MM.1S (cell line): ENCODE measurements at regions not wholly inside any gene's neighbourhood (a gene's known extent, or its start where the extent isn't known, plus 50 kb on each side); places are given as distances from the start of the nearest gene placed in this dataset.

Source experiments
- DNase-seq: peaks from one replicate; pipeline ENCODE4 v3.0.0-alpha.2; 2015
- H2AFZ ChIP-seq: fragments of 300-600 bp; sonication (generic); 2 replicates; pipeline ENCODE4 v1.6.0; 2016; ENCODE audit warnings: antibody characterized with exemption, low read length
- H3F3A ChIP-seq: fragments of 300-600 bp; sonication (generic); 2 replicates; pipeline ENCODE4 v1.6.1; 2016; ENCODE audit warnings: mild to moderate bottlenecking, antibody characterized with exemption, low read length, moderate library complexity, mixed read lengths; ENCODE audit not compliant: insufficient read depth
- H3K27ac ChIP-seq: fragments of 300-600 bp; sonication (generic); 2 replicates; pipeline ENCODE4 v1.5.1; 2016; ENCODE audit warnings: mild to moderate bottlenecking, low read length
- H3K27me3 ChIP-seq: fragments of 300-600 bp; sonication (generic); replicated peaks from 2 replicates; pipeline ENCODE4 v1.6.0; 2016; ENCODE audit warnings: low read length; ENCODE audit not compliant: insufficient read depth
- H3K36me3 ChIP-seq: fragments of 300-600 bp; sonication (generic); replicated peaks from 2 replicates; pipeline ENCODE4 v1.6.1; 2016; ENCODE audit warnings: mild to moderate bottlenecking, low read length, mixed read lengths; ENCODE audit not compliant: insufficient read depth
- H3K4me1 ChIP-seq: fragments of 300-600 bp; sonication (generic); 2 replicates; pipeline ENCODE4 v1.6.1; 2016; ENCODE audit warnings: low read length, mixed read lengths
- H3K4me2 ChIP-seq: fragments of 300-600 bp; sonication (generic); 2 replicates; pipeline ENCODE4 v1.6.0; 2016; ENCODE audit warnings: low read depth, low read length
- H3K4me3 ChIP-seq: fragments of 300-600 bp; sonication (generic); 2 replicates; pipeline ENCODE4 v1.5.1; 2016; ENCODE audit warnings: low read length, mixed read lengths
- H3K79me2 ChIP-seq: fragments of 300-600 bp; sonication (generic); 2 replicates; pipeline ENCODE4 v1.6.1; 2016; ENCODE audit warnings: mixed run types, low read length, mixed read lengths
- H3K9ac ChIP-seq: fragments of 300-600 bp; sonication (generic); 2 replicates; pipeline ENCODE4 v1.6.1; 2016; ENCODE audit warnings: low read length, mixed read lengths
- H3K9me2 ChIP-seq: fragments of 300-600 bp; sonication (generic); replicated peaks from 2 replicates; pipeline ENCODE4 v1.6.1; 2016; ENCODE audit warnings: mild to moderate bottlenecking, low read length, mixed read lengths; ENCODE audit not compliant: insufficient read depth
- H3K9me3 ChIP-seq: fragments of 300-600 bp; sonication (generic); replicated peaks from 2 replicates; pipeline ENCODE4 v1.6.1; 2016; ENCODE audit warnings: mild to moderate bottlenecking, low read length, mixed read lengths; ENCODE audit not compliant: insufficient read depth
- H4K20me1 ChIP-seq: fragments of 300-600 bp; sonication (generic); 2 replicates; pipeline ENCODE4 v1.6.1; 2016; ENCODE audit warnings: mild to moderate bottlenecking, low read length, moderate library complexity, mixed read lengths; ENCODE audit not compliant: insufficient read depth
- EZH2 ChIP-seq: fragments of 300-600 bp; sonication (generic); optimal IDR thresholded peaks from 2 replicates; pipeline ENCODE3; 2017; ENCODE audit warnings: low read depth, mild to moderate bottlenecking, antibody characterized with exemption, low read length, mixed read lengths
- EZH2phosphoT487 ChIP-seq: fragments of 300-600 bp; sonication (generic); IDR thresholded peaks from 2 replicates; pipeline ENCODE4 v1.6.1; 2018; ENCODE audit warnings: antibody characterized with exemption, low read length
- TF ChIP-seq, protein P1 (sequence below): fragments of 300-600 bp; sonication (generic); IDR thresholded peaks from 2 replicates; pipeline ENCODE4 v1.5.1; 2016; ENCODE audit warnings: antibody characterized with exemption, low read length, mixed read lengths

DNA sequence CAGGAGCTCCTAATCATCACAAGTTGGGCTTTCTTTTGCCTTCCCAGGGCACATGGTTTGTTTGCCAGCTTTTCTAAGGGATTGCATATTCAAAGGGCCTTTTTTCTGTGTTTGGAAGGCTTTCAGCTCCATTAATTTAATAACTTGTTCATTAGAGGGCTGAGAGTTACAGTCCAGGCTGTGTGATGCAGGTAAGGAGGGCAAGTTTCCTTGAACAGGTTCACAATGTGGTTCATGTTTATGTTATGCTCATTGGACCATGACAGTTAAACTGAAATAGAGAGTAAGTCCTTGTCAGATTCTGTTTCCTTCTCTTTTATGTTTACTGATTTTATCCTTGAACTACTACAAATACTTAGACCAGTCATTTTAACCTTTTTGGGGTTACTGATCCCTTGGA, 174.4 kb downstream of the MARCHF11 start:
- Histone ChIP-seq H3K27me3 (no peaks in the 10 kb centered on the region), H4K20me1 (no peaks in the 10 kb centered on the region), H3K36me3 (no peaks in the 10 kb centered on the region), H3F3A (no peaks in the 10 kb centered on the region), H3K79me2 (no peaks in the 10 kb centered on the region), H3K9me2 (no peaks in the 10 kb centered on the region), H3K9me3 (no peaks in the 10 kb centered on the region), H3K4me2 (no peak overlapping the region), H2AFZ (no peak overlapping the region), H3K27ac (no peak overlapping the region), H3K4me3 (no peak overlapping the region), H3K4me1 (no peaks in the 10 kb centered on the region), H3K9ac (no peak overlapping the region)
- no peak for DNase-seq
- TF ChIP-seq, protein P1, sequence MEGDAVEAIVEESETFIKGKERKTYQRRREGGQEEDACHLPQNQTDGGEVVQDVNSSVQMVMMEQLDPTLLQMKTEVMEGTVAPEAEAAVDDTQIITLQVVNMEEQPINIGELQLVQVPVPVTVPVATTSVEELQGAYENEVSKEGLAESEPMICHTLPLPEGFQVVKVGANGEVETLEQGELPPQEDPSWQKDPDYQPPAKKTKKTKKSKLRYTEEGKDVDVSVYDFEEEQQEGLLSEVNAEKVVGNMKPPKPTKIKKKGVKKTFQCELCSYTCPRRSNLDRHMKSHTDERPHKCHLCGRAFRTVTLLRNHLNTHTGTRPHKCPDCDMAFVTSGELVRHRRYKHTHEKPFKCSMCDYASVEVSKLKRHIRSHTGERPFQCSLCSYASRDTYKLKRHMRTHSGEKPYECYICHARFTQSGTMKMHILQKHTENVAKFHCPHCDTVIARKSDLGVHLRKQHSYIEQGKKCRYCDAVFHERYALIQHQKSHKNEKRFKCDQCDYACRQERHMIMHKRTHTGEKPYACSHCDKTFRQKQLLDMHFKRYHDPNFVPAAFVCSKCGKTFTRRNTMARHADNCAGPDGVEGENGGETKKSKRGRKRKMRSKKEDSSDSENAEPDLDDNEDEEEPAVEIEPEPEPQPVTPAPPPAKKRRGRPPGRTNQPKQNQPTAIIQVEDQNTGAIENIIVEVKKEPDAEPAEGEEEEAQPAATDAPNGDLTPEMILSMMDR: no peak
- no peak for TF ChIP-seq EZH2
- TF ChIP-seq EZH2phosphoT487: no peak

DNA sequence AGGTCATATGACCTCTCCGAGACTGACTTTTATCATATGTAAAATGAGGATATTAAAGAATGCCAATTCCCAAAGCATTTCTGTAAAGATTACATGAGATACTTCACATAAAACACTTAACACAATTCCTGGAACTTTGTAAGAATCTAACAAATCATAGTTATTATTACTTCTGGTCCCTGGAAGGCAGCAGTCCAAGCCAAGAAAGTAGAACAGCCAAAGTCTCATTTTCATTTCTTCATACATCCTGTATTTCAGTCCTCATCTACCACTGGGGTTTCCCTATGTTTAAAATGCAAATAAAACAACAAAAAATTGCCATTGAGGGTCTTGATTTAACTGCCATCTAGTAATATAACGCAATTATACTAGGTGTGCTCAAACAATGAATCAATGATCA, 179.5 kb downstream of the MARCHF11 start:
- Histone ChIP-seq H3K9ac (no peak overlapping the region), H3K27me3 (no peaks in the 10 kb centered on the region), H4K20me1 (no peaks in the 10 kb centered on the region), H3F3A (no peaks in the 10 kb centered on the region), H3K4me1 (no peaks in the 10 kb centered on the region), H3K4me3 (no peak overlapping the region), H3K36me3 (no peaks in the 10 kb centered on the region), H3K9me2 (no peaks in the 10 kb centered on the region), H3K4me2 (no peak overlapping the region), H3K9me3 (no peaks in the 10 kb centered on the region), H2AFZ (no peak overlapping the region), H3K27ac (no peak overlapping the region), H3K79me2 (no peaks in the 10 kb centered on the region)
- DNase-seq: no peak
- TF ChIP-seq EZH2phosphoT487 (no peak), EZH2 (no peak)
- TF ChIP-seq, protein P1: no peak

DNA sequence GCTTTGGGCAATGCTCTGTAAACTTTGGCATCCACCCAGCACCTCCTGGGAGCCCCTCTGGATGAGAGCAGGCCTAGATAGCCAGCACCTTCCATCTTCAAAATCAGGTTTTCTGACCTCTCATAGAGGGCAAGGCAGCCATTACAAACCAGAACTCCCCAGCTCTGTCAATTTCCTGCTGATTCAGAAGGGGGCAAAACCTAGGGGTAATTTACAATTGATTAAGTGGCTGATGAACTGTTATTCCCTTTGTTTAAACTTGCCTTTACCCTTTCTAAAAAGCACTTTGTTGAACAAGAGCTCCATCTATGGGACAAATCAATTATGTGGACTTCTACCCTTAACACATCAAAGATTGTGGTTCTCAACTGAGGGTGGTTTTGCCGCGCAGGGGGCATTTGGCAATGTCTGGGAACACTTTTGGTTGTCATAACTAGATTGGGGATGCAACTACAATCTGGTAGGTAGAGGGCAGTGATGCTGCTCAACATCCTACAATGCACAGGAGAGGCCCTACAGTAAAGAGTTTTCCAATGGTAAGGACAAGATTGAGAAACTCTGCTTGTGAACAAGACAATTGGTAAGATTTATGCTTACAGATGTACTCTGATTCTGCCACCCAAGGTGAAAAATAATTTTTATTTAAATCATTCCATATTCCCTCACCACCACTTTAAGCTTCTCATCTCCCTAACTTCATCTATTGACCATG, 184.1 kb downstream of the MARCHF11 start:
- no peak overlapping the region for H2AFZ ChIP-seq
- H3K9me3 ChIP-seq: no peaks in the 10 kb centered on the region
- H4K20me1 ChIP-seq: no peaks in the 10 kb centered on the region
- H3K79me2 ChIP-seq: no peaks in the 10 kb centered on the region
- H3K27me3 ChIP-seq: no peaks in the 10 kb centered on the region
- no peaks in the 10 kb centered on the region for H3F3A ChIP-seq
- DNase-seq: peak; percentile 59
- H3K27ac ChIP-seq: no peak overlapping the region
- H3K4me1 ChIP-seq: no peaks in the 10 kb centered on the region
- H3K9ac ChIP-seq: no peak overlapping the region
- no peaks in the 10 kb centered on the region for H3K9me2 ChIP-seq
- no peak overlapping the region for H3K4me3 ChIP-seq
- H3K36me3 ChIP-seq: no peaks in the 10 kb centered on the region
- TF ChIP-seq, protein P1: peak; percentile 67
- TF ChIP-seq EZH2: no peak
- H3K4me2 ChIP-seq: no peak overlapping the region
